Activated naive CD4-positive, alpha-beta T cell treated with anti-CD3 and anti-CD28 coated beads for 36 hours (primary cell): ENCODE measurements at regions not wholly inside any gene's neighbourhood (a gene's known extent, or its start where the extent isn't known, plus 50 kb on each side); places are given as distances from the start of the nearest gene placed in this dataset.

Experiments
- CTCF ChIA-PET: fragments of 350-600 bp; sonication (Branson Sonifier 250); formaldehyde crosslinking; loops from one replicate; lab custom pipeline; 2021; ENCODE audit warnings: antibody characterized with exemption; lab: Charles Lee
- DNase-seq: peaks from one replicate; pipeline ENCODE4 v3.0.0-alpha.2; 2020
- H3K27ac Mint-ChIP-seq: one replicate; pipeline ENCODE4 v1.8.0; 2021; ENCODE audit warnings: mild to moderate bottlenecking, mixed read lengths
- H3K27me3 Mint-ChIP-seq: one replicate; pipeline ENCODE4 v1.8.0; 2021; ENCODE audit warnings: low read depth, mixed read lengths
- H3K36me3 Mint-ChIP-seq: one replicate; pipeline ENCODE4 v1.8.0; 2021; ENCODE audit warnings: low read depth, mixed read lengths
- H3K4me1 Mint-ChIP-seq: one replicate; pipeline ENCODE4 v1.8.0; 2021; ENCODE audit warnings: low read depth, mixed read lengths
- H3K4me3 Mint-ChIP-seq: one replicate; pipeline ENCODE4 v1.8.0; 2021; ENCODE audit warnings: mild to moderate bottlenecking, moderate library complexity, mixed read lengths
- H3K9me3 Mint-ChIP-seq: one replicate; pipeline ENCODE4 v1.8.0; 2021; ENCODE audit warnings: mixed read lengths
- intact Hi-C: fragments of 100-400 bp; cut with micrococcal nuclease; formaldehyde crosslinking; loops from one replicate; pipeline ENCODE4 v1.15.1; 2023

DNA sequence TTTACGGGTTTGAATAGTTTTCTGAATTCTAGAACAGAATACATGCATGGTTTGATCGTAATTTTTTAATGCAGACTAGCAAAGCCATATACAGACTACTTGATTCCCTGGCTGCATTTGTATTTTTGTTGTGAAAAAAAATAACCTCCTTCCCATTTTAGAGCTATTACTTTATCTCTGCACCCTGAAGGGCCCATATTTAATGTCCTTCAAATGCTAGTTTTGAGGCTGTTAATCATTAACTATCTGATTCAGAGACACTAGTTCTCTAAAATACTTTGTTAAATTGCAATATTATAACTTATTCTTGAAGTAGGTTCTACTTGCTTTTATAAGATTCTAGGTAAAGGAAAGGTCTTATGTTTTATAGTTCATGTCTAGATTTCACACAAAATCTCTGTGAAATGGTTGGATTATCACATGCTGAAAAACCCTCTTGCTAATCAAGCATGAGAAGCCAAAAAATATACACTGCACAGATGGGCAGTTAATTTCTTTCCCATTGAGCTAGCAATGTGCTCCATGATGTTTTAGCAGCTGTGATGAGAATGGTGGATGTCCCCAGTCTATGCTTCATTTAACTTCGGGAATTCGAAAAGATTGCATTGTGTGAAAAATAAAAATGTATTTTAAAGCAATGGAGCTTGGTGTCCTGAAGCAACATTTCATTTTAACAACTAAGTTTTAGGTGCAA lies 634.0 kb upstream of the BCHE start:
- H3K36me3 Mint-ChIP-seq, result no peaks in the 10 kb centered on the region

DNA sequence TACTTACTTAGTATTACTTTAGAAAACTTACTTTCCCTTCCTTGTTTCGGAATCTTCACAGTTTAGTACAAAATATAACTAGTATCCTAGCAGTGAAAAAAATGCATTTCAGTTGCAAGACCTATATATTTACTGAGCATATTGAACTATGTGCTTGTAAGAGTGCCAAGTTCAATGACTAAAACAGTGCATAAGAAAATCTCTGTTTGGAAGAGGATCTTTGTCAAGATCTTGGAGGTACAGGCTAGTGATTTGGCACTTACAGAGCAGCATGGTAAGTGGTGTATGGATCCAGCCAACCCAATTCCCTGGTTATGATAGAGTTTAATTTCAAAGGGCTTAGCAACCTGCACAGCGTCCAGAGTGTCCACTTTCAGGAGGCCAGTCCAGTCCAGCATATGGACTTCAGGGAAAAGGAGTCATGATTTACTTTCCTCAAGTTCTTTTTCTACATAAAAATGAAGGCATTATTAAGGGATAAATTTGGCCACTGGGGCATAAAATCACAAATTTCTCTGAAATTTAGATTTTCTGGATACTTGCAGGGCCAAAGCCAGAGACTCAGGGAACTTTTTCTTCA lies 625.8 kb upstream of the BCHE start:
- intact Hi-C loops, result no loop called here
- CTCF ChIA-PET, result no interaction called here
- no peaks in the 10 kb centered on the region for H3K9me3 Mint-ChIP-seq
- no peak overlapping the region for H3K27ac Mint-ChIP-seq
- no peaks in the 10 kb centered on the region for H3K36me3 Mint-ChIP-seq
- H3K4me3 Mint-ChIP-seq, result no peak overlapping the region
- no peak for DNase-seq
- no peaks in the 10 kb centered on the region for H3K4me1 Mint-ChIP-seq
- H3K27me3 Mint-ChIP-seq, result no peaks in the 10 kb centered on the region

More for the DNA sequence above, 634.0 kb upstream of the BCHE start:
- Mint-ChIP-seq H3K9me3 (no peaks in the 10 kb centered on the region), H3K27me3 (no peaks in the 10 kb centered on the region), H3K4me1 (no peaks in the 10 kb centered on the region), H3K27ac (no peak overlapping the region), H3K4me3 (no peak overlapping the region)
- CTCF ChIA-PET, result interaction anchor here (0.6 kb wide), 1 partner anchor 1833 kb away, joined by 3 read pairs; no protein-coding TSS in a partner anchor
- DNase-seq, result no peak
- intact Hi-C loops, result no loop called here

DNA sequence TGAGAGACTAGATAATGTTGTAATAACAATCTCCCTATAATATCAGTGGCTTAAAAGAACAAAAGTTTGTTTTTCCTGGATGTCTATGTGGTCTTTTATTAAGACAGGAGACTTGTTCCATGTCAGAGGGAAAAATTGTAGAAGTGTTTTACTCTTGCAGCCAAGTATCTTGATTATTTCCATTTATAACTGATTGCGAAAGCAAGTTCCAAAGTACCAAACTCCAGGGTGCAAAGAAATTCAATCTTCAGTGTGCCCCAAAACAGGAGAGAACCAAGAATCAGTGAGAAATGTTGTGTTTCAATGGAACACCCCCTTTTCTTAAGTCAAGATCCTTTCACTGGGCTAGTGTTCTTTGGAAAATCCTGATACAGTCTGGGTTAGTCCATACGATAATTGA lies 624.4 kb upstream of the BCHE start:
- peaks cover 6% of the 10 kb centered on the region for H3K9me3 Mint-ChIP-seq
- H3K4me1 Mint-ChIP-seq, result no peaks in the 10 kb centered on the region
- H3K27me3 Mint-ChIP-seq, result no peaks in the 10 kb centered on the region
- no peak overlapping the region for H3K4me3 Mint-ChIP-seq
- CTCF ChIA-PET, result no interaction called here
- no peak for DNase-seq
- no peaks in the 10 kb centered on the region for H3K36me3 Mint-ChIP-seq
- intact Hi-C loops, result no loop called here
- no peak overlapping the region for H3K27ac Mint-ChIP-seq

DNA sequence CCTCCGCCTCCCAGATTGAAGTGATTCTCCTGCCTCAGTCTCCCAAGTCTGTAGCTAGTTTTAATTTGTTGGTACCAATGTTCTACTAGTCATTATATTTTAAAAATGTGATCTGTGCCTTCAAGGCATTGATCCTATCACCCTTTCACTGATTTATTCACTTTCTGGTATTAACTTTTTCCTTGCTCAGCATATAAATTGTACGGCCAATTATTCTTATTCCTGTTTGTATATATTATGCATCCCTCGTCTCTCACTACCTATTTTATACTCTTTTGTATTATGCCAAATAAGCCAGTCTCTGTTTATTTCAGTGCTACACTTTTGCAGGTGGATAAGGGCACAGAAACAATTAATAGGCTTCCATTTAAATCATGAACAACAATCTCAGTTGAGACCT lies 620.2 kb upstream of the BCHE start:
- no peaks in the 10 kb centered on the region for H3K4me1 Mint-ChIP-seq
- CTCF ChIA-PET, result no interaction called here
- no peak overlapping the region for H3K4me3 Mint-ChIP-seq
- no peaks in the 10 kb centered on the region for H3K36me3 Mint-ChIP-seq
- no peaks in the 10 kb centered on the region for H3K27me3 Mint-ChIP-seq
- H3K9me3 Mint-ChIP-seq, result peaks cover 9% of the 10 kb centered on the region
- H3K27ac Mint-ChIP-seq, result no peak overlapping the region
- no peak for DNase-seq
- intact Hi-C loops, result no loop called here

DNA sequence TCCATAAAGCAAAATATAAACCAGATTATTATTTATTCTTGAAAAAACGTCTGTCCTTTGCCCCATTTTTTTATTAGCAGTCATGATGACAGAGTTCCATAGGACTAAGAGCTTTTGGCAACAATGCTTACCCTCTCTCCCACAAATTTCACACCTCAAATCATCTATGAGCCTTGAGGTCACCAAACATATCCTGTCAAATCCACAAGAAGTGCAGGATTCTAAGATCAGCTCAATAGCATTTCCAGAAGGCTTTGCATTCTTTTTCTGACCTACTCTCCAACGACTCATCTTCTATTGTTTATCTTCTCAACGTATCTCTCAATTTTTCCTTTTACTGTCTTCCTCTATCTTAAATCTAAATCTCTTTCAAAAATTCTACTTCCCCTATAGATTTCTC lies 619.1 kb upstream of the BCHE start:
- no peak overlapping the region for H3K4me3 Mint-ChIP-seq
- no peak for DNase-seq
- H3K27me3 Mint-ChIP-seq, result no peaks in the 10 kb centered on the region
- CTCF ChIA-PET, result no interaction called here
- peaks cover 11% of the 10 kb centered on the region for H3K9me3 Mint-ChIP-seq
- intact Hi-C loops, result no loop called here
- no peaks in the 10 kb centered on the region for H3K36me3 Mint-ChIP-seq
- no peaks in the 10 kb centered on the region for H3K4me1 Mint-ChIP-seq
- H3K27ac Mint-ChIP-seq, result no peak overlapping the region

DNA sequence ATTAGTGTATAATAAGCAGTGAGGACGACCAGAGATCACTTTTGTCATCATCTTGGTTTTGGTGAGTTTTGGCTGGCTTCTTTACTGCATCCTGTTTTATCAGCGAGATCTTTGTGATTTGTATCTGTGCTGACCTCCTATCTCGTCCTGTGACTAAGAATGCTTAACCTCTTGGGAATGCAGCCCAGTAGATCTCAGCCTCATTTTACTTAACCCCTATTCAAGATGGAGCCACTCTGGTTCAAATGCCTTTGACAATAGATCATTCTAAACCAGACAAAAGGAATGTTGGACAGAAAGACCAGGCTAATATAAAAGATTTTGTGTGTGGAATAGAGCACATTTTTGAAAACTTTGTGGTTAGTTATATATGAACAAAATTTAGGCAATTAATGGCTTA lies 618.5 kb upstream of the BCHE start:
- H3K27me3 Mint-ChIP-seq, result no peaks in the 10 kb centered on the region
- intact Hi-C loops, result no loop called here
- H3K27ac Mint-ChIP-seq, result no peak overlapping the region
- H3K4me3 Mint-ChIP-seq, result no peak overlapping the region
- CTCF ChIA-PET, result no interaction called here
- no peaks in the 10 kb centered on the region for H3K36me3 Mint-ChIP-seq
- no peaks in the 10 kb centered on the region for H3K4me1 Mint-ChIP-seq
- DNase-seq, result no peak
- H3K9me3 Mint-ChIP-seq, result peaks cover 11% of the 10 kb centered on the region

DNA sequence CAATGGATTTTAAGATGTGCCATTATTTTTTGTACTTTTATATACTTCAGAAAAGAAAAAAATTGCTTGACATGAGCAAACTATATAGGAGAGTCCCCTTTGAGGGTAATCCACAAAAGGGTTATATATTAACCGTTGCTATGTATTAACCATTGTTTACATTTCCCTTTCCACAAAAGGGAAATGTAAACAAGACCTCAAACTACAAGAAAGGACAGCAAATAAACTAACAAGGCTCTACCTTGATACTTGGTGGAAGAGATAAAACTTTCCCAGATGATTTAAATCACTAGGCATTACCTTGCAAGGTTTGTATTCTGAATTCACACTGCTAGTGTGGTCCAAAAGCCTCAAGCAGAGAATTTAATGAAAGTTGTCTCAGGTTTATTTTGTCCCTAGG lies 616.3 kb upstream of the BCHE start:
- peaks cover 11% of the 10 kb centered on the region for H3K9me3 Mint-ChIP-seq
- no peak for DNase-seq
- intact Hi-C loops, result no loop called here
- no peak overlapping the region for H3K27ac Mint-ChIP-seq
- CTCF ChIA-PET, result no interaction called here
- no peaks in the 10 kb centered on the region for H3K36me3 Mint-ChIP-seq
- H3K4me3 Mint-ChIP-seq, result no peak overlapping the region
- H3K4me1 Mint-ChIP-seq, result no peaks in the 10 kb centered on the region
- H3K27me3 Mint-ChIP-seq, result no peaks in the 10 kb centered on the region

DNA sequence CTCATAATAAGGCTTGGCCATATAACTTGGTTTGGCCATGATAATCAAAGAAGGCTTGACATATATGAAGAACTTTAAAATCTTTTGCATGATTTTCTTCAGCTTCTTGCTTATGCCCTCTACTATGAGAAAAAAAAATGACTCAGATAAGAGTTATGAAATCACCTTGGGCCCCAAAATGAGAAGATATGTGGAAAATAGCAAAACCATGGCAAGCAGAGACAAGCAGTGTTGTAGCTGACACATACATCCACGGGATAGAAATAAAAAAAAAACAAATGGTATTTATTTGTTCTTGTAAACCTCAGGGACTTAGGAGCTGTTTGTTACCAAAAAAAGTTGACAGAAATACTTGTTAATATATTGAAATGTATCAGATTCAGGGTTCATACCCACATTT lies 614.8 kb upstream of the BCHE start:
- intact Hi-C loops, result no loop called here
- Mint-ChIP-seq H3K27me3 (no peaks in the 10 kb centered on the region), H3K4me3 (no peak overlapping the region), H3K36me3 (no peaks in the 10 kb centered on the region), H3K9me3 (peaks cover 5% of the 10 kb centered on the region), H3K27ac (no peak overlapping the region), H3K4me1 (no peaks in the 10 kb centered on the region)
- DNase-seq, result no peak
- CTCF ChIA-PET, result no interaction called here

DNA sequence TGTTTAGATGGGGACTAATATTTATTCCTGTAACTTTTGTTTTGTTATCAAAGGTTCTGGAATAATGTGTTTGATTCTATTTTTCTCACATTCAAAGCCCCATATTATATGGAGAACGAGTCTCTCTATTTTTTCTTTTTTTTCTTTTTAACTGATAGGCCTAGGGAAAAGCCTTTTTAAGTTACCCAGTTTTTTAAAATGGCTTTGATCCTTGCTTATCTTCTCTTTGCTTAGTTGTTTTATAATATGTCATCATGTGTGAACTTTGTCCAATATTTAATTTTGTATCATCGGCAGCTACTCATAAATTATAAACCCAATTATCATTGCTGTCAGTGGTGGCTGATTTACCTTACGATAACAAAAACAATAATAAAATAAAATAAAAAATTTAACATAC lies 610.3 kb upstream of the BCHE start:
- no peak overlapping the region for H3K27ac Mint-ChIP-seq
- DNase-seq, result no peak
- no peaks in the 10 kb centered on the region for H3K36me3 Mint-ChIP-seq
- no peaks in the 10 kb centered on the region for H3K27me3 Mint-ChIP-seq
- no peaks in the 10 kb centered on the region for H3K4me1 Mint-ChIP-seq
- CTCF ChIA-PET, result interaction anchor here (0.5 kb wide), 1 partner anchor 55 kb away, joined by 3 read pairs; no protein-coding TSS in a partner anchor
- H3K9me3 Mint-ChIP-seq, result peaks cover 8% of the 10 kb centered on the region
- intact Hi-C loops, result no loop called here
- H3K4me3 Mint-ChIP-seq, result no peak overlapping the region

DNA sequence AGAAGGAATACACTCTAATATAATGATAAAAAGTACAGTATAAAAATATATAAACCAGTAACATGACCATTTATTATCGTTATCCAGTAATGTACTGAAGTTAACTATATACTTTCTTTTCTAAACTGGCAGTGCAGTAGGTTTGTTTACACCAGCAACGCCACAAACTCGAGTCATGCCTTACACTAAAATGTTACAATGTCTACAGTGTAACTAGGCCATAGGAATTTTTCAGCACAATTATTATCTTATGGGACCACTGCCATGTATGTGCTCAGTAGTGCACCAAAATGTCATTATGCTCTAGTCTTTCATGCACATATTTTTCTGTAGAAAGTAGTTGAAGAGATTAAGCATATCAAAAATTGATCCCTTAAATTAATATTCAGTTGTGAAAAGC lies 609.8 kb upstream of the BCHE start:
- H3K27me3 Mint-ChIP-seq, result no peaks in the 10 kb centered on the region
- no peaks in the 10 kb centered on the region for H3K4me1 Mint-ChIP-seq
- H3K9me3 Mint-ChIP-seq, result peaks cover 9% of the 10 kb centered on the region
- CTCF ChIA-PET, result interaction anchor here (0.5 kb wide), 1 partner anchor 54 kb away, joined by 3 read pairs; no protein-coding TSS in a partner anchor
- no peaks in the 10 kb centered on the region for H3K36me3 Mint-ChIP-seq
- H3K4me3 Mint-ChIP-seq, result no peak overlapping the region
- intact Hi-C loops, result no loop called here
- no peak for DNase-seq
- H3K27ac Mint-ChIP-seq, result no peak overlapping the region

DNA sequence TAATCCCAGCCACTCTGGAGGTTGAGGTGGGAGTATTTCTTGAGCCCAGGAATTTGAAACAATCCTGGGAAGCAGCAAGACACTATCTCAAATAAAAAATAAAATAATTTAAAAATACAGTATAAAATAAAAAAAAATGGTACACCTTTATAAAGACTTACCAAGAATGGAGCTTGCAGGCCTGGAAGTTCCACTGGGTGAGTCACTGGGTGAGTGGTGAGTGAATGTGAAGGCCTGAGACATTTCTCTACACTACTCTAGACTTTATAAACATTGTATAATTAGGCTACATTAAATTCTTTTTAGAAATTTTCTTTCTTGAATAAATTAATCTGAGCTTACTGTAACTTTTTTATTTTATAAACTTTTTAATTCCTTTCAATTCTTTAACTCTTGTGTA lies 609.1 kb upstream of the BCHE start:
- Mint-ChIP-seq H3K4me1 (no peaks in the 10 kb centered on the region), H3K27ac (no peak overlapping the region), H3K27me3 (no peaks in the 10 kb centered on the region), H3K9me3 (peaks cover 8% of the 10 kb centered on the region), H3K36me3 (no peaks in the 10 kb centered on the region), H3K4me3 (no peak overlapping the region)
- no peak for DNase-seq
- CTCF ChIA-PET, result no interaction called here
- intact Hi-C loops, result no loop called here

DNA sequence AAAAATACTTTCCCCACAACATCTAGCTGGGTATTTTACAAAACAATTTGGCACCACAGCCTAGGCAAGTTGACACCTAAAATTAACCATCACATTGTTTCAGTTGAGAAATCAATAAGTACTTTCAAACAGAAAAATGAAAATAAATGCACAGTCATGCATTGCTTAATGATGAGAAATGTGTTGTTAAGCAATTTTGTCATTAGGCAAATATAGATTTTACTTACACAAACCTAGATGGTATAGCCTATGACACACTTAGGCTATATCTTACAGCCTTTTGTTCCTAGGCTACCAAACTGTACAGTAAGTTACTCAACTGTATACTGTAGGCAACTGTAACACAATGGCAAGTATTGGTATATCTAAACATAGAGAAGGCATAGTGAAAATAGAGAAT lies 608.6 kb upstream of the BCHE start:
- Mint-ChIP-seq H3K9me3 (peaks cover 8% of the 10 kb centered on the region), H3K27me3 (no peaks in the 10 kb centered on the region), H3K4me3 (no peak overlapping the region), H3K36me3 (no peaks in the 10 kb centered on the region), H3K4me1 (no peaks in the 10 kb centered on the region), H3K27ac (no peak overlapping the region)
- no peak for DNase-seq
- intact Hi-C loops, result no loop called here
- CTCF ChIA-PET, result no interaction called here

DNA sequence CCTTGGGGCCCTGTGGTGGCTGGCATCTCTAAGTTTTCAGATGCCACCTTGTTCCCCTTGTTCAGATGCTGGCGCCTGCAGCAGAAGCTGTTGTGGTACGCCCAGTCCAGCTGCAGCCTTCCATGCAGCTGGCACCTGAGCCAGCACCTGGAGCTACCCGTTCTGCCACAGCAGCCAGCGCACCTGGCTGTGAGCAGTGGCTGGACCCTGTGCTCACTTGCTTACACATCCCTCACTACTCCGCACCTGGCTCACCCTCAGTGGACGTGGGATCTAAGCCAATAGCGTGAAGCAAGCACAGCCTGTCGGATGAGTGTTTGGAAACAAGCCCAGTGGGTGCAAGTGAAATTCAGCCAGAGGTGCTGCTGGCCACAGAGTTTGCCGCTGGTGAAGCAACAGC lies 607.5 kb upstream of the BCHE start:
- H3K4me3 Mint-ChIP-seq, result no peak overlapping the region
- intact Hi-C loops, result no loop called here

More for the DNA sequence above, 607.5 kb upstream of the BCHE start:
- H3K36me3 Mint-ChIP-seq, result no peaks in the 10 kb centered on the region
- H3K27me3 Mint-ChIP-seq, result no peaks in the 10 kb centered on the region
- no peak overlapping the region for H3K27ac Mint-ChIP-seq
- CTCF ChIA-PET, result no interaction called here
- H3K4me1 Mint-ChIP-seq, result no peaks in the 10 kb centered on the region
- peaks cover 8% of the 10 kb centered on the region for H3K9me3 Mint-ChIP-seq
- no peak for DNase-seq
